ENCODE measurements at regions not wholly inside any gene's neighbourhood (a gene's known extent, or its start where the extent isn't known, plus 50 kb on each side); places are given as distances from the start of the nearest gene placed in this dataset.

DNA sequence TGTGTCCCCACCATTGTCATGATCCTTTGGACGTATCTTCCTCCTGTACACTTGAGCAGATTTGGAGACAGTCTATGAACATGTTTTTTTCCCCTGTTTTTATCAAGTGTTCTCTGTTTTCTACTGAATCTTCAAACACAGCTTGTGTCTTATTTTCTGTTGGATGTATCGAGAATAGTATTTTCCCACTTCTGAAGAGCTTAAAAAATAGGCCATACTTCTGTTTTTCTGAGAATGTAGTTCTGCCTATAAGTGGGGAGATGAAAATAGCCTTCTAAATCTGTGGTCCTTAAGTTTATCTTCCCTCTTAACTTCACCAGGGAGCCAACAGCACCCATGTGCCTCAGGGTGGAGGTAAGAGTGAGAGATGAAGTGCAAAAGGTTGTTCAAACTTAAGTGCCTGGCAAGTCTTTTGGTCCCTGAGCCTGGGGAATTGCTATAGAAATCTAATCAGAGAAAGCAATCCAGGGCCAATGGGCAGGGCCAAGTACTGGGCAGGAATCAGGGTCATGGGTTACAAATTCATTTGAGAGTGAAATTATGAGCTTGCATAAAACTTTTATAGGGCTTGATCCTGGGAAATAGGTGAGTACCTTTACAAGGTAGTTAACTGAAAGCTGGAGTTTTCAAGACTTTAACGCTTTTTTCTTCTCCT, 58.9 kb downstream of the ARF6 start:
- no peak overlapping the region for H3K4me3 ChIP-seq
- no peaks in the 10 kb centered on the region for H3K27me3 ChIP-seq
- H3K27ac ChIP-seq: peak overlapping the region; percentile 40 to 92 (median 85)
- no peaks in the 10 kb centered on the region for H3K9me3 ChIP-seq
- TF ChIP-seq, protein P1, sequence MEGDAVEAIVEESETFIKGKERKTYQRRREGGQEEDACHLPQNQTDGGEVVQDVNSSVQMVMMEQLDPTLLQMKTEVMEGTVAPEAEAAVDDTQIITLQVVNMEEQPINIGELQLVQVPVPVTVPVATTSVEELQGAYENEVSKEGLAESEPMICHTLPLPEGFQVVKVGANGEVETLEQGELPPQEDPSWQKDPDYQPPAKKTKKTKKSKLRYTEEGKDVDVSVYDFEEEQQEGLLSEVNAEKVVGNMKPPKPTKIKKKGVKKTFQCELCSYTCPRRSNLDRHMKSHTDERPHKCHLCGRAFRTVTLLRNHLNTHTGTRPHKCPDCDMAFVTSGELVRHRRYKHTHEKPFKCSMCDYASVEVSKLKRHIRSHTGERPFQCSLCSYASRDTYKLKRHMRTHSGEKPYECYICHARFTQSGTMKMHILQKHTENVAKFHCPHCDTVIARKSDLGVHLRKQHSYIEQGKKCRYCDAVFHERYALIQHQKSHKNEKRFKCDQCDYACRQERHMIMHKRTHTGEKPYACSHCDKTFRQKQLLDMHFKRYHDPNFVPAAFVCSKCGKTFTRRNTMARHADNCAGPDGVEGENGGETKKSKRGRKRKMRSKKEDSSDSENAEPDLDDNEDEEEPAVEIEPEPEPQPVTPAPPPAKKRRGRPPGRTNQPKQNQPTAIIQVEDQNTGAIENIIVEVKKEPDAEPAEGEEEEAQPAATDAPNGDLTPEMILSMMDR (IDR thresholded peaks at IDR 0.05): no peak
- TF ChIP-seq POLR2A (IDR thresholded peaks at IDR 0.05): no peak
- 92 to 93% methylated on average over 3 of the region's 3 CpGs for WGBS, 2 donors
- peaks cover 23 to 82% (median 25%) of the 10 kb centered on the region in 3 donors for H3K4me1 ChIP-seq
- DNase-seq: no peak
- intact Hi-C loops (cut with DNase I): no loop called here
- H3K36me3 ChIP-seq: no peaks in the 10 kb centered on the region

DNA sequence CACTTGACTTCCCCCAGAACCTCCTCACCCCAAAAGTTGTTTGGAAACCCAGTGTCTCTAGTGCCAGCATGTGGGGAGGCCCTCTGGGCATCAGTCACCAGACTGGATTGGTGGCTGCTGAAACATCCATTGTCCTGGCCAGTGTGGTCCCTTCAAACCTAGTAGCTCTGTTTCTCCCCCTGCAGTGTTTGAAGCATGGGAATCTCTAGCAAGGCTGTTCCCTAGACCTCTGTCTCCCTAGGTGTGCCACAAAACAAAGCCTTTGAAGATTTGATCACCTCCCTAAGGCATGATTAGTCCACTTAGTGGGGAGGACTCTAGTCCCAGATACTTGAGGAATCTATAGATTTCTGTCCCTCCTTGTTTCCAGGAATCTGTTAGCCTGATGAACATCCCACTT, 60.3 kb downstream of the ARF6 start:
- intact Hi-C loops (cut with DNase I): no loop called here
- H3K27me3 ChIP-seq: no peaks in the 10 kb centered on the region
- no peaks in the 10 kb centered on the region for H3K36me3 ChIP-seq
- TF ChIP-seq, protein P1 (IDR thresholded peaks at IDR 0.05): no peak
- TF ChIP-seq POLR2A (IDR thresholded peaks at IDR 0.05): no peak
- H3K4me1 ChIP-seq: peaks cover 22 to 72% (median 23%) of the 10 kb centered on the region in 3 donors
- H3K4me3 ChIP-seq: no peak overlapping the region
- peak overlapping the region in 3 of 4 donors; percentile 71 to 92 (median 89) for H3K27ac ChIP-seq
- DNase-seq: no peak
- no peaks in the 10 kb centered on the region for H3K9me3 ChIP-seq

DNA sequence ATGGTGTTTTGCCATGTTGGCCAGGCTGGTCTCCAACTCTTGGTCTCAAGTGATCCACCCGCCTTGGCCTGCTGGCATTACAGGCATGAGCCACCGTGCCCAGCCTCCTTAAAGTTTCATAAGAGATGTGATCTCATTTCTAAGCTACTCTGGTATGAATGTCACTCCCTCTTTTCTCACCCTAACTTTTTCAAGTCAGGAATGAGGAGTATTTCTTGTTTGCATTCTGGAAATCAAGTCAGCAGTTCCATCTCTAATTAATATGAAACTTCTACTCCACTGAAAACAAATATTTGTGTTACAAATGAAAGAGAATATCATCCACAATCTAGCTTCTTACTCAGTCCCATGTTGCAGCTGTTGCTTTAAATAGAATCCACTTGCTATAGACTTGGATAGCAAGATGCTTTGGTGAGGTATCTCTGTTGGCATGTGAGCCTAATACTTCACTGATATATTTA, 61.3 kb downstream of the ARF6 start:
- no peak for DNase-seq

DNA sequence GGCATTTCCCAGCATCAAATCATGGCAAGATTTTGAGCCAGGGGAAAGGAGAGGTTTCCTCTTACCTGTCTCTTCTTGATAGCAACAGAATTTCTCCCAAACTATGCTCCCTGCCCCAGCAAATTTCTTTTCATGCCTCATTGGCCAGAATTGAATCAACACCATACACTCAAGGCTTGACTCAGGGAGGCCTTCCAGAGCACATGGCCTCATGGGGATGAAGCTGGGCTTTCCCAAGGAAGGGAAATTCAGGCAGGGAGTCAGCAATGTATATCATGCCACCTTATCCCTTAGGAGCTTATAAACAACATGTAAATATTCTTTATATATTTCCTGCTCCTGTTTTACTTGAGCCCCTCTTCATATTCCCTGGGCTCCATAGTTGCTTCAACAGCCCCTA, 62.1 kb downstream of the ARF6 start:
- H3K27ac ChIP-seq: peak overlapping the region; percentile 46 to 92 (median 80)
- no peak for DNase-seq

More for the DNA sequence above, 61.3 kb downstream of the ARF6 start:
- peak overlapping the region; percentile 51 to 92 (median 80) for H3K27ac ChIP-seq
- WGBS, 2 donors: 29 to 30% methylated on average over 2 of the region's 2 CpGs
- intact Hi-C loops (cut with DNase I): no loop called here
- H3K27me3 ChIP-seq: no peaks in the 10 kb centered on the region
- H3K4me3 ChIP-seq: no peak overlapping the region
- H3K36me3 ChIP-seq: no peaks in the 10 kb centered on the region
- no peaks in the 10 kb centered on the region for H3K9me3 ChIP-seq
- TF ChIP-seq, protein P1 (IDR thresholded peaks at IDR 0.05): no peak
- TF ChIP-seq POLR2A (IDR thresholded peaks at IDR 0.05): no peak
- H3K4me1 ChIP-seq: peaks cover 23 to 76% (median 25%) of the 10 kb centered on the region in 3 donors

More for the DNA sequence above, 62.1 kb downstream of the ARF6 start:
- no peaks in the 10 kb centered on the region for H3K9me3 ChIP-seq
- peaks cover 22 to 76% (median 31%) of the 10 kb centered on the region in 3 donors for H3K4me1 ChIP-seq
- no peaks in the 10 kb centered on the region for H3K27me3 ChIP-seq
- TF ChIP-seq POLR2A (IDR thresholded peaks at IDR 0.05): no peak
- TF ChIP-seq, protein P1 (IDR thresholded peaks at IDR 0.05): no peak
- no peaks in the 10 kb centered on the region for H3K36me3 ChIP-seq
- H3K4me3 ChIP-seq: no peak overlapping the region
- intact Hi-C loops (cut with DNase I): no loop called here

All from esophagus squamous epithelium (tissue), 5 donors.